ENCODE measurements at regions not wholly inside any gene's neighbourhood (a gene's known extent, or its start where the extent isn't known, plus 50 kb on each side); places are given as distances from the start of the nearest gene placed in this dataset.

DNA sequence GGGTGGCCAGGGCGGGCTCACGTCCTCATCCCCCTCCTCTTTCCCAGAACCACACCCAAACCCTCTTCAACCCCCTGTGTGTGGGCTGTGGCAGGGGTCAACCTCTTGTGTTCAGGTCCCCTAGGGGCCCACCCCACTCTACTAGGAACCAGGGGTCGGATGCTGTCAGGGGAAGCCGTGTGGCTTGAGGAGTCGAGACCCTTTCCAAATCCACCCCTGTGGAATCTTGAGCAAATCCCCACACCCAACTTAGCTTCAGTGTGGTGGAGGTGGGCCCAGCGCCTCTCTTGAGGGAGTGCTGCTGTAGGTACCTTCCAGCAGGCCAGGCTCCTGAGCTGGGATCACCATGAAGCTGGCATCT lies 121.5 kb downstream of the MRM1 start (continued):
- TF ChIP-seq, protein P1, sequence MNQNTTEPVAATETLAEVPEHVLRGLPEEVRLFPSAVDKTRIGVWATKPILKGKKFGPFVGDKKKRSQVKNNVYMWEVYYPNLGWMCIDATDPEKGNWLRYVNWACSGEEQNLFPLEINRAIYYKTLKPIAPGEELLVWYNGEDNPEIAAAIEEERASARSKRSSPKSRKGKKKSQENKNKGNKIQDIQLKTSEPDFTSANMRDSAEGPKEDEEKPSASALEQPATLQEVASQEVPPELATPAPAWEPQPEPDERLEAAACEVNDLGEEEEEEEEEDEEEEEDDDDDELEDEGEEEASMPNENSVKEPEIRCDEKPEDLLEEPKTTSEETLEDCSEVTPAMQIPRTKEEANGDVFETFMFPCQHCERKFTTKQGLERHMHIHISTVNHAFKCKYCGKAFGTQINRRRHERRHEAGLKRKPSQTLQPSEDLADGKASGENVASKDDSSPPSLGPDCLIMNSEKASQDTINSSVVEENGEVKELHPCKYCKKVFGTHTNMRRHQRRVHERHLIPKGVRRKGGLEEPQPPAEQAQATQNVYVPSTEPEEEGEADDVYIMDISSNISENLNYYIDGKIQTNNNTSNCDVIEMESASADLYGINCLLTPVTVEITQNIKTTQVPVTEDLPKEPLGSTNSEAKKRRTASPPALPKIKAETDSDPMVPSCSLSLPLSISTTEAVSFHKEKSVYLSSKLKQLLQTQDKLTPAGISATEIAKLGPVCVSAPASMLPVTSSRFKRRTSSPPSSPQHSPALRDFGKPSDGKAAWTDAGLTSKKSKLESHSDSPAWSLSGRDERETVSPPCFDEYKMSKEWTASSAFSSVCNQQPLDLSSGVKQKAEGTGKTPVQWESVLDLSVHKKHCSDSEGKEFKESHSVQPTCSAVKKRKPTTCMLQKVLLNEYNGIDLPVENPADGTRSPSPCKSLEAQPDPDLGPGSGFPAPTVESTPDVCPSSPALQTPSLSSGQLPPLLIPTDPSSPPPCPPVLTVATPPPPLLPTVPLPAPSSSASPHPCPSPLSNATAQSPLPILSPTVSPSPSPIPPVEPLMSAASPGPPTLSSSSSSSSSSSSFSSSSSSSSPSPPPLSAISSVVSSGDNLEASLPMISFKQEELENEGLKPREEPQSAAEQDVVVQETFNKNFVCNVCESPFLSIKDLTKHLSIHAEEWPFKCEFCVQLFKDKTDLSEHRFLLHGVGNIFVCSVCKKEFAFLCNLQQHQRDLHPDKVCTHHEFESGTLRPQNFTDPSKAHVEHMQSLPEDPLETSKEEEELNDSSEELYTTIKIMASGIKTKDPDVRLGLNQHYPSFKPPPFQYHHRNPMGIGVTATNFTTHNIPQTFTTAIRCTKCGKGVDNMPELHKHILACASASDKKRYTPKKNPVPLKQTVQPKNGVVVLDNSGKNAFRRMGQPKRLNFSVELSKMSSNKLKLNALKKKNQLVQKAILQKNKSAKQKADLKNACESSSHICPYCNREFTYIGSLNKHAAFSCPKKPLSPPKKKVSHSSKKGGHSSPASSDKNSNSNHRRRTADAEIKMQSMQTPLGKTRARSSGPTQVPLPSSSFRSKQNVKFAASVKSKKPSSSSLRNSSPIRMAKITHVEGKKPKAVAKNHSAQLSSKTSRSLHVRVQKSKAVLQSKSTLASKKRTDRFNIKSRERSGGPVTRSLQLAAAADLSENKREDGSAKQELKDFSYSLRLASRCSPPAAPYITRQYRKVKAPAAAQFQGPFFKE (tag by site-specific recombination; IDR thresholded peaks at IDR 0.05; ENCODE audit: borderline replicate concordance): no peak
- TF ChIP-seq ZFP69B (tag by site-specific recombination; IDR thresholded peaks at IDR 0.05): peak; percentile 75
- TF ChIP-seq, protein P2, sequence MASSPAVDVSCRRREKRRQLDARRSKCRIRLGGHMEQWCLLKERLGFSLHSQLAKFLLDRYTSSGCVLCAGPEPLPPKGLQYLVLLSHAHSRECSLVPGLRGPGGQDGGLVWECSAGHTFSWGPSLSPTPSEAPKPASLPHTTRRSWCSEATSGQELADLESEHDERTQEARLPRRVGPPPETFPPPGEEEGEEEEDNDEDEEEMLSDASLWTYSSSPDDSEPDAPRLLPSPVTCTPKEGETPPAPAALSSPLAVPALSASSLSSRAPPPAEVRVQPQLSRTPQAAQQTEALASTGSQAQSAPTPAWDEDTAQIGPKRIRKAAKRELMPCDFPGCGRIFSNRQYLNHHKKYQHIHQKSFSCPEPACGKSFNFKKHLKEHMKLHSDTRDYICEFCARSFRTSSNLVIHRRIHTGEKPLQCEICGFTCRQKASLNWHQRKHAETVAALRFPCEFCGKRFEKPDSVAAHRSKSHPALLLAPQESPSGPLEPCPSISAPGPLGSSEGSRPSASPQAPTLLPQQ (tag by site-specific recombination; IDR thresholded peaks at IDR 0.05): peak; percentile 57
- TF ChIP-seq ZNF248 (tag by site-specific recombination; IDR thresholded peaks at IDR 0.05): no peak
- no peak for TF ChIP-seq ZNF433 (tag by site-specific recombination; IDR thresholded peaks at IDR 0.05; ENCODE audit: low read depth)
- TF ChIP-seq SP7 (tag by site-specific recombination; IDR thresholded peaks at IDR 0.05): no peak

DNA sequence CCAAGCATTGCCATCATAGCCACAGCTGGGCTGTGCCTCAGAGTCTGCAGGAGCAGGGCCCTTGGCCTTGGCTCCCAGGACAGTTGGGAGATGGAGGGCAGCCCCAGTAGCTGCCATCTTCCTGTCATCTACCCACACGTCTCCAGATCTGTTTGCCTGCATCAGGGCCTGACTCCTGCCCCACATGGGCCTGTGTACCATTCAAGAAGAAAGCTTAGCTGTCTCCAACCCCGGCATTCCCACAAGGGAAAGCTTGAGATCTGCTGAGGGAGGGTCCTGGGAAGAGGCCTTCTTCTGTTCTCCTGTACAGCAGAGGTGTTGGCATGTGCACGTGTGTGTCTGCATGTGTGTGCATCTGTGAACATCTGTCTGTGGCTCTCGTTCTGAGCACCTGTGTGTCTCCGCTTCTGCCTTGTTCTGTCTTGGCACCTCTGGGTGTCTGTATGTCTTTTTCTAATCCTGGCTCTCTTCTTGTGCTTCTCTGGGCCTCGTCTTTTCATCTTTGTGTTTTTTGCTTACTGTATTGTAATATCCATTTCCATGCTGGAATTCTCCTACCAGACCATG lies 122.2 kb downstream of the MRM1 start:
- Histone ChIP-seq H3K27ac (ENCODE audit: extremely low read depth, low read depth, low read length) (no peak overlapping the region), H3K4me3 (ENCODE audit: low read depth, low read length) (no peak overlapping the region), H3K36me3 (ENCODE audit: control insufficient read depth in 2 of 2, insufficient read depth in 1 of 2, low read length in 2 of 2) (no peaks in the 10 kb centered on the region), H3K9me3 (ENCODE audit: control insufficient read depth, insufficient read depth, low read depth, low read length) (no peaks in the 10 kb centered on the region), H3K4me1 (ENCODE audit: control insufficient read depth, insufficient read depth, low read length) (peaks cover 14% of the 10 kb centered on the region)
- POLR2A ChIA-PET: interaction anchor here (1.1 kb wide), 1 partner anchor 125 kb away, joined by 6 read pairs; no protein-coding TSS in a partner anchor
- TF ChIP-seq, protein P3, sequence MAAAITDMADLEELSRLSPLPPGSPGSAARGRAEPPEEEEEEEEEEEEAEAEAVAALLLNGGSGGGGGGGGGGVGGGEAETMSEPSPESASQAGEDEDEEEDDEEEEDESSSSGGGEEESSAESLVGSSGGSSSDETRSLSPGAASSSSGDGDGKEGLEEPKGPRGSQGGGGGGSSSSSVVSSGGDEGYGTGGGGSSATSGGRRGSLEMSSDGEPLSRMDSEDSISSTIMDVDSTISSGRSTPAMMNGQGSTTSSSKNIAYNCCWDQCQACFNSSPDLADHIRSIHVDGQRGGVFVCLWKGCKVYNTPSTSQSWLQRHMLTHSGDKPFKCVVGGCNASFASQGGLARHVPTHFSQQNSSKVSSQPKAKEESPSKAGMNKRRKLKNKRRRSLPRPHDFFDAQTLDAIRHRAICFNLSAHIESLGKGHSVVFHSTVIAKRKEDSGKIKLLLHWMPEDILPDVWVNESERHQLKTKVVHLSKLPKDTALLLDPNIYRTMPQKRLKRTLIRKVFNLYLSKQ (tag by site-specific recombination; IDR thresholded peaks at IDR 0.05; ENCODE audit: borderline replicate concordance): no peak
- TF ChIP-seq ZNF140 (tag by site-specific recombination; IDR thresholded peaks at IDR 0.05): no peak
- TF ChIP-seq TRIM28 (IDR thresholded peaks at IDR 0.05; ENCODE audit: borderline replicate concordance, low read length): no peak
- no peak for TF ChIP-seq ZNF335 (tag by site-specific recombination; conservative IDR thresholded peaks at IDR 0.05)
- TF ChIP-seq, protein P4, sequence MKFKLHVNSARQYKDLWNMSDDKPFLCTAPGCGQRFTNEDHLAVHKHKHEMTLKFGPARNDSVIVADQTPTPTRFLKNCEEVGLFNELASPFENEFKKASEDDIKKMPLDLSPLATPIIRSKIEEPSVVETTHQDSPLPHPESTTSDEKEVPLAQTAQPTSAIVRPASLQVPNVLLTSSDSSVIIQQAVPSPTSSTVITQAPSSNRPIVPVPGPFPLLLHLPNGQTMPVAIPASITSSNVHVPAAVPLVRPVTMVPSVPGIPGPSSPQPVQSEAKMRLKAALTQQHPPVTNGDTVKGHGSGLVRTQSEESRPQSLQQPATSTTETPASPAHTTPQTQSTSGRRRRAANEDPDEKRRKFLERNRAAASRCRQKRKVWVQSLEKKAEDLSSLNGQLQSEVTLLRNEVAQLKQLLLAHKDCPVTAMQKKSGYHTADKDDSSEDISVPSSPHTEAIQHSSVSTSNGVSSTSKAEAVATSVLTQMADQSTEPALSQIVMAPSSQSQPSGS (tag by site-specific recombination; IDR thresholded peaks at IDR 0.05; ENCODE audit: low read depth): no peak
- TF ChIP-seq ZNF473 (tag by site-specific recombination; IDR thresholded peaks at IDR 0.05): no peak
- TF ChIP-seq, protein P5, sequence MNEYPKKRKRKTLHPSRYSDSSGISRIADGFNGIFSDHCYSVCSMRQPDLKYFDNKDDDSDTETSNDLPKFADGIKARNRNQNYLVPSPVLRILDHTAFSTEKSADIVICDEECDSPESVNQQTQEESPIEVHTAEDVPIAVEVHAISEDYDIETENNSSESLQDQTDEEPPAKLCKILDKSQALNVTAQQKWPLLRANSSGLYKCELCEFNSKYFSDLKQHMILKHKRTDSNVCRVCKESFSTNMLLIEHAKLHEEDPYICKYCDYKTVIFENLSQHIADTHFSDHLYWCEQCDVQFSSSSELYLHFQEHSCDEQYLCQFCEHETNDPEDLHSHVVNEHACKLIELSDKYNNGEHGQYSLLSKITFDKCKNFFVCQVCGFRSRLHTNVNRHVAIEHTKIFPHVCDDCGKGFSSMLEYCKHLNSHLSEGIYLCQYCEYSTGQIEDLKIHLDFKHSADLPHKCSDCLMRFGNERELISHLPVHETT (tag by site-specific recombination; IDR thresholded peaks at IDR 0.05): no peak
- no peak for TF ChIP-seq MYNN (tag by site-specific recombination; IDR thresholded peaks at IDR 0.05; ENCODE audit: borderline replicate concordance)
- no peak for TF ChIP-seq ZNF132 (tag by site-specific recombination; IDR thresholded peaks at IDR 0.05; ENCODE audit: borderline replicate concordance)
- TF ChIP-seq SCRT1 (tag by site-specific recombination; IDR thresholded peaks at IDR 0.05; ENCODE audit: borderline replicate concordance): no peak
- TF ChIP-seq, protein P6, sequence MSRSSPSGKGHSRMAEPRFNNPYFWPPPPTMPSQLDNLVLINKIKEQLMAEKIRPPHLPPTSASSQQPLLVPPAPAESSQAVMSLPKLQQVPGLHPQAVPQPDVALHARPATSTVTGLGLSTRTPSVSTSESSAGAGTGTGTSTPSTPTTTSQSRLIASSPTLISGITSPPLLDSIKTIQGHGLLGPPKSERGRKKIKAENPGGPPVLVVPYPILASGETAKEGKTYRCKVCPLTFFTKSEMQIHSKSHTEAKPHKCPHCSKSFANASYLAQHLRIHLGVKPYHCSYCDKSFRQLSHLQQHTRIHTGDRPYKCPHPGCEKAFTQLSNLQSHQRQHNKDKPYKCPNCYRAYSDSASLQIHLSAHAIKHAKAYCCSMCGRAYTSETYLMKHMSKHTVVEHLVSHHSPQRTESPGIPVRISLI (tag by site-specific recombination; IDR thresholded peaks at IDR 0.05): no peak
- TF ChIP-seq ZNF174 (tag by site-specific recombination; IDR thresholded peaks at IDR 0.05): no peak
- CTCF ChIA-PET: interaction anchor here (1.4 kb wide), 1 partner anchor 17 kb away, joined by 4 read pairs; no protein-coding TSS in a partner anchor

Data from HEK293 (cell line).